Peyer's patch (tissue), 4 donors: ENCODE measurements at regions not wholly inside any gene's neighbourhood (a gene's known extent, or its start where the extent isn't known, plus 50 kb on each side); places are given as distances from the start of the nearest gene placed in this dataset.

Experiments
- POLR2A ChIP-seq, 2 donors: fragments of 450-650 bp; IDR thresholded peaks; one replicate each; pipeline ENCODE4 v1.5.1; 2017; ENCODE audit warnings: antibody characterized with exemption in 2 of 2, mild to moderate bottlenecking in 2 of 2, moderate library complexity in 2 of 2
- TF ChIP-seq, protein P1 (sequence below), 6 experiments: fragments of 450-650 bp in 4 of 6; fragments of 200-600 bp in 2 of 6; sonication (generic) in 1 of 6; IDR thresholded peaks; one replicate each; pipeline ENCODE4 v1.5.1; 2017 to 2019; ENCODE audit warnings: antibody characterized with exemption in 6 of 6, mild to moderate bottlenecking in 3 of 6, moderate library complexity in 1 of 6

- TF ChIP-seq, protein P1, sequence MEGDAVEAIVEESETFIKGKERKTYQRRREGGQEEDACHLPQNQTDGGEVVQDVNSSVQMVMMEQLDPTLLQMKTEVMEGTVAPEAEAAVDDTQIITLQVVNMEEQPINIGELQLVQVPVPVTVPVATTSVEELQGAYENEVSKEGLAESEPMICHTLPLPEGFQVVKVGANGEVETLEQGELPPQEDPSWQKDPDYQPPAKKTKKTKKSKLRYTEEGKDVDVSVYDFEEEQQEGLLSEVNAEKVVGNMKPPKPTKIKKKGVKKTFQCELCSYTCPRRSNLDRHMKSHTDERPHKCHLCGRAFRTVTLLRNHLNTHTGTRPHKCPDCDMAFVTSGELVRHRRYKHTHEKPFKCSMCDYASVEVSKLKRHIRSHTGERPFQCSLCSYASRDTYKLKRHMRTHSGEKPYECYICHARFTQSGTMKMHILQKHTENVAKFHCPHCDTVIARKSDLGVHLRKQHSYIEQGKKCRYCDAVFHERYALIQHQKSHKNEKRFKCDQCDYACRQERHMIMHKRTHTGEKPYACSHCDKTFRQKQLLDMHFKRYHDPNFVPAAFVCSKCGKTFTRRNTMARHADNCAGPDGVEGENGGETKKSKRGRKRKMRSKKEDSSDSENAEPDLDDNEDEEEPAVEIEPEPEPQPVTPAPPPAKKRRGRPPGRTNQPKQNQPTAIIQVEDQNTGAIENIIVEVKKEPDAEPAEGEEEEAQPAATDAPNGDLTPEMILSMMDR (IDR thresholded peaks at IDR 0.05): no peak
- no peak for TF ChIP-seq POLR2A (IDR thresholded peaks at IDR 0.05)
Measured at GRCh38 chr16:54362591-54363206, 76.1 kb upstream of the IRX3 start.
